Epidermal melanocyte (primary cell): ENCODE measurements at regions not wholly inside any gene's neighbourhood (a gene's known extent, or its start where the extent isn't known, plus 50 kb on each side); places are given as distances from the start of the nearest gene placed in this dataset.

ENCODE experiments used
- DNase-seq: peaks from one replicate; pipeline ENCODE4 v3.0.0; 2011; ENCODE audit warnings: low spot score; ENCODE audit not compliant: insufficient read length

DNA sequence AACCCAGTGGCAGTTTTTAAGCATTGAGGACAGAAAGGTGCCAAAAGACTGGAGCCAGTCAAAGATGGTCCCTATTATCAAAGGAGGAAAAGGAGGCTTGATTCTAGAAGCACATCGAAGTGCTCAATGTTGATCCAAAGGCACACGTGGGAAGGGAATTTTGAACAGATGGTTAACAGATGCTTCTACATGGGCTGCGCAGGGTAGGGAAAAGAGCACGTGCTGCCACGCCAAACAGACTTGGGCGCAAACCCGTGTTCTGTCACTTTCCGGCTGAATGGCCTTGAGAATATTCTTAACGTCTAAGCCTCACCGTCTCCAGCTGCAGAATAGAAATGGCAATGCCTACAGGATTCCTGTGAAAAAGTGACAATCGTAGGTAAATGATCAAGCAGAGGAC, 217.9 kb upstream of the MTNR1B start:
- no peak for DNase-seq

DNA sequence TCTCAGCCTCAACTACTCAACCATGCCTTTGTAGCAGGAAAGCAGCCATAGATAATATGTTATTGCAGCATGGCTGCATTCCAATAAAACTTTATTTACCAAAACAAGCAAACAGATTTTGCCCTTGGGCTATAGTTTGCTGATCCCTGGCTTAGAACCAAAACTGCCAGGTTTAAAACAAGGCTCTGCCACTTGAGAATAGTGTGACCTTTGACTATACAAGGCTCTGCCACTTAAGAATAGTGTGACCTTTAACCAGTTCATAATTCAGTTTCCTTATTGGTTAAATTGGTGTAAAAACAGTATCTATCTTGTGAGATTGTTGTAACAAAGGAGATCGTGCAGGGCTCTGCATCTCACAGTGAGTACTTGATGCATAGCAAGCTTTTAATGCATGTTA, 217.3 kb upstream of the MTNR1B start:
- DNase-seq = no peak

- DNase-seq = no peak
These were observed 216.3 kb upstream of the MTNR1B start for GRCh38 chr11:92753161-92753560.

GRCh38 chr11:92758241-92758780, 211.1 kb upstream of the MTNR1B start:
- no peak for DNase-seq

- DNase-seq = no peak
These were observed 209.8 kb upstream of the MTNR1B start for GRCh38 chr11:92759571-92760214.

- DNase-seq = no peak
These were observed 207.3 kb upstream of the MTNR1B start for GRCh38 chr11:92762121-92762540.

DNA sequence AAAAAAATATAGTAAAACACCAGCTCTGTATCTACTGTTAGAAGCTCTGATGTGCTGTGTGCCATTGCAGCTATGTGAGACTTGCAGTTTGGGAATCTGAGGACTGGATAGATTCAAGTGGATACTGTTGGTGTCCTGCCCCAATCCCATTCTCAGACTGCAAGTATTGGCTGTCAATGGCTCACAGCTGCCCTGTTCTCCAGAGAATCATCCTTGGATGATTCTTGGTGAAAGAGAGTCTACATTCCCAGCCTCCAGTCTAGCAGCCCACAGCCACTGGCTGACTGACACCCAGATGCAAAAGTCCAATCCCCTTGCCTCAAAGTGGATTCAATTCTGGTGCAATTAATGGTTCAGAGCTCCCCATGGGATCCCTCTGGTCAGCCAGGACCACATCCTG, 206.1 kb upstream of the MTNR1B start:
- DNase-seq = no peak

GRCh38 chr11:92764128-92764527, 205.3 kb upstream of the MTNR1B start:
- no peak for DNase-seq

- no peak for DNase-seq
These were observed 204.2 kb upstream of the MTNR1B start for GRCh38 chr11:92765082-92765840.

- peak; percentile 20 for DNase-seq
These were observed 203.5 kb upstream of the MTNR1B start for GRCh38 chr11:92765965-92766371.

- no peak for DNase-seq
These were observed 202.8 kb upstream of the MTNR1B start for GRCh38 chr11:92766698-92767097.

DNA sequence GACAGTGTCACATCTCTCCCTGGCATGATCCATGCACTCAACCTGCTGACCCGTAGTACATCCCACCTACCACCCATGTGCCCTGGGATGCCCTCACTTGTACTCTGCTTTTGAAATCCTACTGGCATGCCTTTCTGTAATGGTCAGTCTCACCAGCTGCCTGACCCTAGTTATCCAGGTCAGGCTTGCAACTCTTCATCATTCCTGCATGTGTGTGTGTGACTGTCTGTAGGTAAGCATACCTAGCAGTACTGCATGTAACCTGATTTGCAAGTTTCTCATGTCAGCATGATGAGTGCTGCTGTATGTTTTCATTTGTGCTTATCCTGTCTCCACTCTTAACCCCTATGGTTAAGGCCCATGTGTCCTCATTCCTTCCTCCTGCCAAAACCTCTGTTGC, 202.0 kb upstream of the MTNR1B start:
- no peak for DNase-seq

GRCh38 chr11:92768121-92768840, 201.2 kb upstream of the MTNR1B start:
- no peak for DNase-seq

DNA sequence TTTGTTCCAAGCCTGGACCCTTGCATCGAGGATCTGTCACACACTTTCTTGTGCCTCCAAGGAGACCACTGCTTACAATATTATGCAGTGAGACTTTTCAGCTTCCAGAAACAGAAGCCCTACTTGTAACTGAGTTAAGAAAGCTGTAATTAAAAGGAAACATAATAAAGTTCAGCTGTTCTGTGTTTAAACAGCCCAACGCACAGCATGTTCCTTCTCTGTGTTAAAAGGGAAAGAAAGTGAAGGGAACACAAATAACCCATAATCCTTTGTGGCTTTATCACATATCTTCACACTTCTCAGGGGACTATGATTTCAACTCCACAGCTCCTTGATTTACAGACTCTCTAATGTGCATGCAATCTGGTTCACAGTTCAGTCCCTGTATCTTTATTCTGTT, 200.3 kb upstream of the MTNR1B start:
- no peak for DNase-seq

- no peak for DNase-seq
These were observed 199.0 kb upstream of the MTNR1B start for GRCh38 chr11:92770419-92770818.

DNA sequence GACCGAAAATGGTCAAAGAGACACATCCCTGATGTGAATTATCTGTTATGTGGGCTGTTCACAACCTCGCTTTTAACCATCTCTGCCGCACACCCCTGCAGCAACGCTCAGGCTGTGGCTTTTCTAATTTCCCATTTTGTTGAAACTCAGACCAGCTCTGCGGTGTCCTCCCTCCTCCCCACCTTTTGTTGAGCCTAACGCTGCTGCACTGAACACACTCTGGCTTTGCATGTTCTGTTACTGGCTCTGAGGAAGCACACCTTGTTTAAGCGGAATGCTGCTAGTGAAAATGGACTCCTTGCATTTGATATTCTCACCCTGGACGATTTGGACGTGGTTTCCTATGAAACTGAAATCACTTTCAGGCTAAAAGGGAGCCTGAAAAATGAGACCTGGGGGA, 198.5 kb upstream of the MTNR1B start:
- DNase-seq = no peak

DNA sequence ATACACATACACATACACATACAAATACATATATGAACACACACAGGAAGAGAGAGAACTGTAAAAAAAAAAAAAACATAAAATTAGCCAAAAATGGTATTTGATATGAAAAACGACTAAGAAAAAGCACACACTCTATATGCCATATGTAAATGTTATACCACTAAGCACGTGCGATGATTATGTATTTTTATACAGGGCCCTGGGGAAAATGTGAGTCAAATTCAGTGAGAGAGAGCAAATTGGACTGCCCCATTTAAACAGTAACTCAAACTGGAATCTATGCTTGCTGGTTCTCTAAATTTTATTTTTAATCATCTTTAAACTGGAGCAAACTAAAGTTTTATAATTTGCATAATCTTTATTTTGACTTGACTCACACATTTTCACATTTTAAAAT, 197.8 kb upstream of the MTNR1B start:
- DNase-seq = no peak

- no peak for DNase-seq
These were observed 194.3 kb upstream of the MTNR1B start for GRCh38 chr11:92775003-92775676.

- no peak for DNase-seq
These were observed 192.8 kb upstream of the MTNR1B start for GRCh38 chr11:92776676-92777075.

- DNase-seq = no peak
These were observed 189.7 kb upstream of the MTNR1B start for GRCh38 chr11:92779746-92780145.

- DNase-seq = no peak
These were observed 188.3 kb upstream of the MTNR1B start for GRCh38 chr11:92781151-92781550.

GRCh38 chr11:92782806-92783205, 186.6 kb upstream of the MTNR1B start:
- no peak for DNase-seq
